GM21529 (cell line): ENCODE measurements at regions not wholly inside any gene's neighbourhood (a gene's known extent, or its start where the extent isn't known, plus 50 kb on each side); places are given as distances from the start of the nearest gene placed in this dataset.

Experiments
- ATAC-seq: cut with Tn5 transposase; IDR thresholded peaks from one replicate; pipeline ENCODE4 v1.9.1; 2021; ENCODE audit not compliant: unreplicated experiment

GRCh38 chr5:113792806-113793205 lies 279.3 kb downstream of the YTHDC2 start:
- ATAC-seq: no peak

- ATAC-seq: no peak
Measured at GRCh38 chr5:113794981-113795380, 281.5 kb downstream of the YTHDC2 start.

GRCh38 chr5:113800686-113801085 lies 287.2 kb downstream of the YTHDC2 start:
- ATAC-seq: no peak

GRCh38 chr5:113804264-113804663 lies 290.8 kb downstream of the YTHDC2 start:
- no peak for ATAC-seq

GRCh38 chr5:113804943-113805342 lies 291.4 kb downstream of the YTHDC2 start:
- ATAC-seq: no peak

GRCh38 chr5:113806250-113806649 lies 292.8 kb downstream of the YTHDC2 start:
- no peak for ATAC-seq

- ATAC-seq: no peak
Measured at GRCh38 chr5:113806904-113807303, 293.4 kb downstream of the YTHDC2 start.

- no peak for ATAC-seq
Measured at GRCh38 chr5:113807427-113807991, 294.0 kb downstream of the YTHDC2 start.

GRCh38 chr5:113808956-113809355 lies 295.5 kb downstream of the YTHDC2 start:
- no peak for ATAC-seq

- ATAC-seq: no peak
Measured at GRCh38 chr5:113809626-113810025, 296.1 kb downstream of the YTHDC2 start.

- ATAC-seq: no peak
Measured at GRCh38 chr5:113813466-113813865, 300.0 kb downstream of the YTHDC2 start.

GRCh38 chr5:113817683-113818082 lies 304.2 kb downstream of the YTHDC2 start:
- ATAC-seq: no peak

GRCh38 chr5:113823696-113824095 lies 310.2 kb downstream of the YTHDC2 start:
- no peak for ATAC-seq

- no peak for ATAC-seq
Measured at GRCh38 chr5:113824307-113824706, 310.8 kb downstream of the YTHDC2 start.

GRCh38 chr5:113825176-113825575 lies 311.7 kb downstream of the YTHDC2 start:
- no peak for ATAC-seq

- ATAC-seq: no peak
Measured at GRCh38 chr5:113846941-113847340, 333.4 kb downstream of the YTHDC2 start.

GRCh38 chr5:113864437-113864836 lies 350.9 kb downstream of the YTHDC2 start:
- ATAC-seq: no peak

- no peak for ATAC-seq
Measured at GRCh38 chr5:113866763-113867162, 353.3 kb downstream of the YTHDC2 start.

- ATAC-seq: no peak
Measured at GRCh38 chr5:113869611-113870010, 356.1 kb downstream of the YTHDC2 start.

- no peak for ATAC-seq
Measured at GRCh38 chr5:113871972-113872371, 358.5 kb downstream of the YTHDC2 start.

GRCh38 chr5:113875096-113875495 lies 361.6 kb downstream of the YTHDC2 start:
- ATAC-seq: no peak

- ATAC-seq: no peak
Measured at GRCh38 chr5:113891491-113891890, 378.0 kb downstream of the YTHDC2 start.

GRCh38 chr5:113896789-113897188 lies 383.3 kb downstream of the YTHDC2 start:
- ATAC-seq: no peak
